ENCODE measurements at regions not wholly inside any gene's neighbourhood (a gene's known extent, or its start where the extent isn't known, plus 50 kb on each side); places are given as distances from the start of the nearest gene placed in this dataset.

DNA sequence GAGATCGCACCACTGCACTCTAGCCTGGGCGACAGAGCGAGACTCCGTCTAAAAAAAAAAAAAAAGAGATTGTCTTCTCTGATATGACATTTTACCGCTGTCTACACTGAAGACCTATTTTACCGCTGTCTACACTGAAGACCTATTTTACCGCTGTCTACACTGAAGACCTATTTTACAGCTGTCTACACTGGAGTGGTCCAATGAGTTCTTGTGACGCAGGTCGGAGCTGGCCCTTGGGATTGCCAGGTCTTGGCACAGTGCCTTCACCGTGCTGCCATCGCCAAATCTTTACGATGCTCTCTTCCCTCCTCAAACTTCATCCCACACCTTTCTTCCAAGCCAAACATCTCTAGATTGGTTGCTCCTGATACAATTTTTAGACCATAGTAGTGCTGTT is 183.1 kb upstream of the FAT1 start:
- TF ChIP-seq, protein P1, sequence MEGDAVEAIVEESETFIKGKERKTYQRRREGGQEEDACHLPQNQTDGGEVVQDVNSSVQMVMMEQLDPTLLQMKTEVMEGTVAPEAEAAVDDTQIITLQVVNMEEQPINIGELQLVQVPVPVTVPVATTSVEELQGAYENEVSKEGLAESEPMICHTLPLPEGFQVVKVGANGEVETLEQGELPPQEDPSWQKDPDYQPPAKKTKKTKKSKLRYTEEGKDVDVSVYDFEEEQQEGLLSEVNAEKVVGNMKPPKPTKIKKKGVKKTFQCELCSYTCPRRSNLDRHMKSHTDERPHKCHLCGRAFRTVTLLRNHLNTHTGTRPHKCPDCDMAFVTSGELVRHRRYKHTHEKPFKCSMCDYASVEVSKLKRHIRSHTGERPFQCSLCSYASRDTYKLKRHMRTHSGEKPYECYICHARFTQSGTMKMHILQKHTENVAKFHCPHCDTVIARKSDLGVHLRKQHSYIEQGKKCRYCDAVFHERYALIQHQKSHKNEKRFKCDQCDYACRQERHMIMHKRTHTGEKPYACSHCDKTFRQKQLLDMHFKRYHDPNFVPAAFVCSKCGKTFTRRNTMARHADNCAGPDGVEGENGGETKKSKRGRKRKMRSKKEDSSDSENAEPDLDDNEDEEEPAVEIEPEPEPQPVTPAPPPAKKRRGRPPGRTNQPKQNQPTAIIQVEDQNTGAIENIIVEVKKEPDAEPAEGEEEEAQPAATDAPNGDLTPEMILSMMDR (conservative IDR thresholded peaks at IDR 0.05; ENCODE audit: low read depth, low read length), result no peak
- no peak for TF ChIP-seq MAFK (IDR thresholded peaks at IDR 0.05; ENCODE audit: low read depth, low read length)
- TF ChIP-seq RFX5 (IDR thresholded peaks at IDR 0.05; ENCODE audit: low read depth, low read length), result no peak
- no peak for TF ChIP-seq POLR2A (IDR thresholded peaks at IDR 0.05; ENCODE audit: low read depth, low read length)
- no peak for TF ChIP-seq MXI1 (IDR thresholded peaks at IDR 0.05; ENCODE audit: borderline replicate concordance, low read depth, low read length)
- TF ChIP-seq USF2 (IDR thresholded peaks at IDR 0.05; ENCODE audit: low read depth, low read length), result no peak
- TF ChIP-seq NFE2L2 (IDR thresholded peaks at IDR 0.05; ENCODE audit: low read depth, low read length), result no peak
- no peak for TF ChIP-seq CEBPB (IDR thresholded peaks at IDR 0.05; ENCODE audit: low read depth, low read length)
- TF ChIP-seq RAD21 (IDR thresholded peaks at IDR 0.05; ENCODE audit: low read length), result no peak
- TF ChIP-seq MAZ (IDR thresholded peaks at IDR 0.05; ENCODE audit: borderline replicate concordance, low read depth, low read length), result no peak
